ENCODE measurements at regions not wholly inside any gene's neighbourhood (a gene's known extent, or its start where the extent isn't known, plus 50 kb on each side); places are given as distances from the start of the nearest gene placed in this dataset.

DNA sequence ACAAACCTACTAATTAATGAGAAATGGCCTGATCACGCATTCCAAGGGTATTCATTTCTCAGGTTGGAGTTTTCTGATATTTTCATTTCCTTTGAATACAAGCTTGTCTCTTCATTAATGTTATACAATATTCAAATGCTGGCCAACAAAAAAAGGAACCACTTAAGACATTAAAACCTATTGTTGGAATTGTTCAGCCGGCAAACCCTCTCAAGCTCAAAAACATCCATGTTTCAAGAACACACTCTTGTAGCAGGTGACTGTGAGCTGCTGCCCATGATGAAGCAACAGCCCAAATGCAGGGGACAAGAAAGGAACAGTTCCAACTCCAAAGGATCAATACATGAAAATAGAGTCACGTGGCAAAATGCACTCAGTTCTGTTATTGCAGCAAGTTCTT, 454.5 kb downstream of the BCL11A start:
- TF ChIP-seq, protein P1, sequence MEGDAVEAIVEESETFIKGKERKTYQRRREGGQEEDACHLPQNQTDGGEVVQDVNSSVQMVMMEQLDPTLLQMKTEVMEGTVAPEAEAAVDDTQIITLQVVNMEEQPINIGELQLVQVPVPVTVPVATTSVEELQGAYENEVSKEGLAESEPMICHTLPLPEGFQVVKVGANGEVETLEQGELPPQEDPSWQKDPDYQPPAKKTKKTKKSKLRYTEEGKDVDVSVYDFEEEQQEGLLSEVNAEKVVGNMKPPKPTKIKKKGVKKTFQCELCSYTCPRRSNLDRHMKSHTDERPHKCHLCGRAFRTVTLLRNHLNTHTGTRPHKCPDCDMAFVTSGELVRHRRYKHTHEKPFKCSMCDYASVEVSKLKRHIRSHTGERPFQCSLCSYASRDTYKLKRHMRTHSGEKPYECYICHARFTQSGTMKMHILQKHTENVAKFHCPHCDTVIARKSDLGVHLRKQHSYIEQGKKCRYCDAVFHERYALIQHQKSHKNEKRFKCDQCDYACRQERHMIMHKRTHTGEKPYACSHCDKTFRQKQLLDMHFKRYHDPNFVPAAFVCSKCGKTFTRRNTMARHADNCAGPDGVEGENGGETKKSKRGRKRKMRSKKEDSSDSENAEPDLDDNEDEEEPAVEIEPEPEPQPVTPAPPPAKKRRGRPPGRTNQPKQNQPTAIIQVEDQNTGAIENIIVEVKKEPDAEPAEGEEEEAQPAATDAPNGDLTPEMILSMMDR (IDR thresholded peaks at IDR 0.05): no peak
- no peak for TF ChIP-seq POLR2A (IDR thresholded peaks at IDR 0.05)

Measured in Peyer's patch (tissue), 4 donors.